ENCODE measurements at regions not wholly inside any gene's neighbourhood (a gene's known extent, or its start where the extent isn't known, plus 50 kb on each side); places are given as distances from the start of the nearest gene placed in this dataset.

GRCh38 chr4:119733431-119733830 is 104.8 kb upstream of the PDE5A start:
- TF ChIP-seq, protein P1, sequence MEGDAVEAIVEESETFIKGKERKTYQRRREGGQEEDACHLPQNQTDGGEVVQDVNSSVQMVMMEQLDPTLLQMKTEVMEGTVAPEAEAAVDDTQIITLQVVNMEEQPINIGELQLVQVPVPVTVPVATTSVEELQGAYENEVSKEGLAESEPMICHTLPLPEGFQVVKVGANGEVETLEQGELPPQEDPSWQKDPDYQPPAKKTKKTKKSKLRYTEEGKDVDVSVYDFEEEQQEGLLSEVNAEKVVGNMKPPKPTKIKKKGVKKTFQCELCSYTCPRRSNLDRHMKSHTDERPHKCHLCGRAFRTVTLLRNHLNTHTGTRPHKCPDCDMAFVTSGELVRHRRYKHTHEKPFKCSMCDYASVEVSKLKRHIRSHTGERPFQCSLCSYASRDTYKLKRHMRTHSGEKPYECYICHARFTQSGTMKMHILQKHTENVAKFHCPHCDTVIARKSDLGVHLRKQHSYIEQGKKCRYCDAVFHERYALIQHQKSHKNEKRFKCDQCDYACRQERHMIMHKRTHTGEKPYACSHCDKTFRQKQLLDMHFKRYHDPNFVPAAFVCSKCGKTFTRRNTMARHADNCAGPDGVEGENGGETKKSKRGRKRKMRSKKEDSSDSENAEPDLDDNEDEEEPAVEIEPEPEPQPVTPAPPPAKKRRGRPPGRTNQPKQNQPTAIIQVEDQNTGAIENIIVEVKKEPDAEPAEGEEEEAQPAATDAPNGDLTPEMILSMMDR (IDR thresholded peaks at IDR 0.05) = no peak
- no peak for TF ChIP-seq POLR2A (IDR thresholded peaks at IDR 0.05)
